HG03575 (cell line): ENCODE measurements at regions not wholly inside any gene's neighbourhood (a gene's known extent, or its start where the extent isn't known, plus 50 kb on each side); places are given as distances from the start of the nearest gene placed in this dataset.
"Not testable (repeated sequence)": the region's sequence is repeated elsewhere in the genome, so short reads cannot be mapped to it uniquely, and the experiment has no call there.

Experiments used
- ATAC-seq: cut with Tn5 transposase; IDR thresholded peaks from one replicate; pipeline ENCODE4 v1.9.1; 2021; ENCODE audit not compliant: unreplicated experiment, insufficient number of reproducible peaks, low FRiP score; ENCODE audit errors: extremely low read depth

- ATAC-seq: no peak
These were observed 84.9 kb upstream of the CCNG1 start for GRCh38 chr5:163352531-163352930.

- ATAC-seq: not testable (repeated sequence)
These were observed 81.6 kb upstream of the CCNG1 start for GRCh38 chr5:163355811-163356210.

GRCh38 chr5:163357636-163358035, 79.8 kb upstream of the CCNG1 start:
- no peak for ATAC-seq

GRCh38 chr5:163360656-163361055, 76.7 kb upstream of the CCNG1 start:
- no peak for ATAC-seq

GRCh38 chr5:163361450-163361849, 75.9 kb upstream of the CCNG1 start:
- ATAC-seq: no peak

- no peak for ATAC-seq
These were observed 74.5 kb upstream of the CCNG1 start for GRCh38 chr5:163362840-163363371.

GRCh38 chr5:163363389-163363788, 74.0 kb upstream of the CCNG1 start:
- no peak for ATAC-seq

GRCh38 chr5:163366757-163367156, 70.6 kb upstream of the CCNG1 start:
- ATAC-seq: no peak

- ATAC-seq: no peak
These were observed 67.5 kb upstream of the CCNG1 start for GRCh38 chr5:163369776-163370385.

- no peak for ATAC-seq
These were observed 63.8 kb upstream of the CCNG1 start for GRCh38 chr5:163373436-163374084.

- no peak for ATAC-seq
These were observed 59.4 kb upstream of the CCNG1 start for GRCh38 chr5:163377982-163378381.

GRCh38 chr5:163379298-163380155, 57.9 kb upstream of the CCNG1 start:
- no peak for ATAC-seq

- no peak for ATAC-seq
These were observed 55.6 kb upstream of the CCNG1 start for GRCh38 chr5:163381832-163382231.

GRCh38 chr5:163383754-163384153, 53.6 kb upstream of the CCNG1 start:
- no peak for ATAC-seq

- ATAC-seq: no peak
These were observed 52.7 kb upstream of the CCNG1 start for GRCh38 chr5:163384669-163385068.

- no peak for ATAC-seq
These were observed 52.1 kb upstream of the CCNG1 start for GRCh38 chr5:163385271-163385670.

- ATAC-seq: no peak
These were observed 51.6 kb upstream of the CCNG1 start for GRCh38 chr5:163385824-163386223.

GRCh38 chr5:163386352-163386751, 51.0 kb upstream of the CCNG1 start:
- ATAC-seq: no peak

- ATAC-seq: no peak
These were observed 49.6 kb upstream of the CCNG1 start for GRCh38 chr5:163387589-163388343.
